HG03095 (cell line): ENCODE measurements at regions not wholly inside any gene's neighbourhood (a gene's known extent, or its start where the extent isn't known, plus 50 kb on each side); places are given as distances from the start of the nearest gene placed in this dataset.
"Not testable (repeated sequence)": the region's sequence is repeated elsewhere in the genome, so short reads cannot be mapped to it uniquely, and the experiment has no call there.

Source experiments
- ATAC-seq: cut with Tn5 transposase; IDR thresholded peaks from one replicate; pipeline ENCODE4 v1.9.1; 2021; ENCODE audit warnings: moderate library complexity; ENCODE audit not compliant: unreplicated experiment

DNA sequence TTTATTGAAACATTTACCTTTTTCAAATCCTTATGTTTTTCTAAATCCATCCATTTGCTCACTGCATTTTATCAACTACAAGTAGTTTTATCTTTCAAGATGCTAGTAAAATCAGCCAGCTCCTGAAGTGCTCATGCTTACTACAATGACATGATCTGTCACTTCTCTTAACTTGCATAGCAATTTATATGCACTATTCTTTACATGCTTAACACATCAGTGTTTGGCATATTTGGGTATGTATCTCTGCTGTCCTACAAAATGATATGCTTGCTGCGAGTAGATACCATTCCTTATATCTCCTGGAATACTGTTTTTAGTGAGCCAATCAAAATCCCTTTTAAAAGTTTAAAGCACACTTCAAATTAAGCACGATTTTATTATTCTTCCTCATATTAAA is 2726.8 kb downstream of the PCDH7 start:
- no peak for ATAC-seq

DNA sequence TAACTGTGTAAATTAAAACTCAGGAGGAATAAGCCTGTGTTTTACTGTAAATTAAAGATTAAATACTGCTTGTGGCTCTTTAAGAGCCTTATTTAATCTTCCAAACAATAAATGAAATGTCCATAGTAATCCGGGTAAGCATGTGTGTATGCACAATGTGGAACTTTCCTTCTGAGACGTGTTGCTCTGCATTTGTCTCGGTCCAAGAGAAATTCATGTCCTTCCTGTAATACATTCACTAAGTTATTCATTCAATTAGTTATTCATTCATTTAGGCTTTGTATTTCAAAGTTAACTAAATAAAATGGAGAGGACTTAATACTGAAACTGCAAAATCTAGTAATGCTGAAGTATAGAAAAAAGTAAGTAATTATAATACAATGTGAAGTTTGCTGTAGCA is 2728.8 kb downstream of the PCDH7 start:
- no peak for ATAC-seq

DNA sequence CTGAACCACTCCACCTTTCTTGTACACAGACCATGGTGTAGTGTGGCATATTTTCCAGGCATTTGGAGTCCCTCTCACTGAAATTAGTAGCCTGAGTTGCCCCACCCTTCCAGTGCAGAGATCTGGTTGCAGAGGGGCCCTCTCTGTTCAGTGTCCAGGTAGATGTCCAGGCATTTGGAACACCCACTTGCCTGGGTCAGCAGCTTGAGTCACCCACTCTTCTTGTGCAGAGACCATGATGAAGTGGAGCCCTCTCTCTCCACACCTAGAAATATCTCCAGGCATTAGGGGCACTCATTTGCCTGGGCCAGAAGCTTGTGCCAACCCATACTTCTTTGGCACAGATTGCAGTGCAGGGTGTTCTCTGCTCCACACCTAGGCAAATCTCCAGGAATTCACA is 2733.3 kb downstream of the PCDH7 start:
- no peak for ATAC-seq

DNA sequence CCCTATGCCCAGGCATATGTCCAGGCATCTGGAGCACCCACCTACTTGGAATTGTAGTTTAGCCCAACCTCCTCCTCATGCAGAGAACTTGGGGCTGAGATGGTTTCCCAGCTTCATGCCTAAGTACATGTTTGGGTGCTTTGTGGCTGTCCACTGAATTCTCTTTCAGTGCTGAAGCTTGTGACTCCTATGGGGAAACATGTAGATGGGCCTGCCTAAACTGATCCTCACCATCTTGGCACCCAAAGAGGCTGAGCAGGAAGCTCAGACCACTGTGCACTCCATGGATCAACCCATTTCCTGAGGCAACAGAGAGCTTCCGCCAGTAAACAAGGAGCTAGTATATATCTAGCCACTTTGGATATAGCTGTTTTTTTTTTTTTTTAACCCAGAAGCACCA is 2733.7 kb downstream of the PCDH7 start:
- no peak for ATAC-seq

DNA sequence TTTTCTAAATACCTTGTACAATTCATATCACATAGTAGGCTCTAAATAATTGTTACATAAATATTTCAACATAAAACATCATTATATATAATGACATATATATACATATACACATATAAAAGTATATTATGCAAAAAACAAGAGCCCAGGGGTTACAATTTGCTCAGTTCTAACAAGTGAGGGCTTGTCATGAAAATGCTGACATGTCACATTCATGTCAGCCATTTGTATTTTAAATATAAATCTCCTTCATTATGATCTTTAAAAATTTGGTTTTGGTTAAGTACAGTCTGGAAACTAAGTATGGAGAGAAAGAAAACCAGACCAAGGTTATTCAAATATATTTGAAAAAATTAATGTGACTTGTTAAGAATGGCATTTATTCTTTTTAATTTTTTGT is 2745.4 kb downstream of the PCDH7 start:
- ATAC-seq, result no peak

DNA sequence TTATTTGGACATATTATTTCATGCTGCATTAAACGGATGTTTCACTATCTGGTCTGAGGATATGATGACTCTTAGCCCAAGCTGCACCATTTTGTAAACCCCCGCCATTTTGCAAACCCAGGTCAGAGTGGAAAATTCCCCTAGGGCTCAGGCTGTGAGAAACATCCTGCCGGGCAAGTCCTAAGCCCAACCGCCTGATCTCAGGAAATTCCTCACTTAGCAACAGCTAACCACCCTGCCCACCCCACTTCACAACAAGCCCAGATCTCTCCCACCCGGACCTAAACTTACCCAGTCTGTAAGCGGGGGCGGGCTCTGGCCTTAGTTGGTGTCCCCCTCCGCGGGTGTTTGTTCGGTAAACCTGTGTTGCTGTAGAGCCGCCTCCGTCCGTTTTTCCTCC is 2747.1 kb downstream of the PCDH7 start:
- no peak for ATAC-seq

DNA sequence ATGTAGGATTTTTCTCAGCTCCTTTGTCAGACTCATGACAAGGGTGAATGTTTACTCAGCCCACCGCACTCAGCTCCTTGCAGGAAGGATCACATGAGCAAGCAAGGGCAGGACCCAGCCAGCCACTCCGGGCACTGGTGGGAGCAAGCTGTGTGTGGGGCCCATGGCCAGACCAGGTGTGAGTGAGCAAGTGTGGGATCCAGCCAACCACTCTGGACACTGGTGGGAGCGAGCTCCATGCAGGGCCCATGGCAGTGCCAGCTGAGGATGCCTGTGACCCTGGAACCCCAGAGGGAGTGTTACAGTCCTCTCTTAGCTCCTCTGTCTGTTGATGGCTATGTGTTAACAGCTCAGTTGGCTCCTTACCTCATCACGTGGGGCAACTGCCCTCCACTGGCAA is 2750.6 kb downstream of the PCDH7 start:
- no peak for ATAC-seq

DNA sequence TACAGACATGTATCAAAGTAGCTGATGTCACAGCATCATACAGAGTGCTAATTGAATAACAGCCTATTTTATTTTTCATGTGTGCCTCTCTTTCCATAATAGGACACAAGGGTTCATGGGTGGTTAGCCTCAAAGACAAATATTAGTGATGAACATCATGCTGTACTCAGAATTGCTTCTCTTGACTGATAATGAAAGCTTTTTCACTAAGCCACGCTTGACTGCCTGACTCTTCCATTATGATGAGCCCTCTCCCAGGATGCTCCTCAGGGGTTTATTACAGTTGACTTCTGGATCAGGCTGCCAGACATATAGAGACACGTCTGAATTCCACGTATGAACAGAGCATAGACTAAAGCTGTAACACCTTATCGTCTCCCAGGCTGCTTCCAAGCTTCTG is 2757.5 kb downstream of the PCDH7 start:
- ATAC-seq, result no peak

DNA sequence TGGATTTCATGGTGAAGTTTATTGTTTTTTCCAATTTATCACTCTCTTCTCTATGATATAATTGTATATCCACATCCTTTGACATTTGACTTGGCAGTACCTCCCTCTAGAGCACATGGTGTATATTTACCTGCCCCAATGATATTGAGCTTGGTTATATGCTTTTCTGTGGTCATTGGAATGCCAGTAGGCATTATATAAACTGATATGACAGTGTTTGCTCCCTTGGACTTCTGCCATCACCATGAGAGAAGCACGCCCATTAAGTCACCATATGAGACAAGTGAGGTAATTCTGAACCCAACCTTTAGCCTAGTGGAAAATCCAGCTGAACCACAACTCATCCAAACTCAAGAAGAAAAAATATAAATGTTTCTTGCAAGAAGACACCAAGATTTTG is 2761.5 kb downstream of the ARAP2 start:
- ATAC-seq, result no peak

DNA sequence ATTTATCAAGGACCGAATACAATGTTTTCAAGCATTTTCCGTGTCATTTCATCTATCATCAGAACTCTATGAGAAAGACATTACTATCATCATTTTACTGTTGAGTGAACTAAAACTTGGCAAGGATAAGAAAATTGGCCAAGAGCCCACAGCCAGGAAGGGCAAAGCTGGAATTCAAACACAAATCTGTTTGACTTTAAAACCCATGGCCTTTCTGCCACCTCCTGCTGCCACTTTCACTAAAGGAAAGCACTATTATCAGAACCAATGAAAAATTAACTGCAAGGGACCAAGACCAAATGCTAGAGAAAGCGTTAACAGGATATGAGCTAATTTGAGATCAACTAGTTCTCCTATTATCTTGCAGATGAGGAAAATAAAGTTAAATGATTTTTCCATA is 2759.2 kb downstream of the ARAP2 start:
- ATAC-seq, result no peak

DNA sequence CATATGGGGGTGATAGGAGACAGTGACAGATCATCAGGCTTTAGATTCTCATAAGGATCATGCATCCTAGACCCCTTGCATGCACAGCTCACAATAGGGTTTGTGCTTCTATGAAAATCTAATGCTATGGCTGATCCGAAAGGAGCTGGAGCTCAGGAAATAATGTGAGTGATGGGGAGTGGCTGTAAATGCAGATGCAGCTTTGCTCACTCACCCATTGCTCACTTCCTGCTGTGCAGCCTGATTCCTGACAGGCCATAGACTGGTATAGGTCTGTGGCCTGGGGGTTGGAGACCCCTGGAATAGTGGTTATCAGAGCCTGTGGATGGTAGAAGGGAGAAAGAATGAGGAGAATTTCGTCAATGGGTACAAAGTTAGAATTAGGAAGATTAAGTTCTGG is 2751.1 kb downstream of the ARAP2 start:
- ATAC-seq, result no peak

DNA sequence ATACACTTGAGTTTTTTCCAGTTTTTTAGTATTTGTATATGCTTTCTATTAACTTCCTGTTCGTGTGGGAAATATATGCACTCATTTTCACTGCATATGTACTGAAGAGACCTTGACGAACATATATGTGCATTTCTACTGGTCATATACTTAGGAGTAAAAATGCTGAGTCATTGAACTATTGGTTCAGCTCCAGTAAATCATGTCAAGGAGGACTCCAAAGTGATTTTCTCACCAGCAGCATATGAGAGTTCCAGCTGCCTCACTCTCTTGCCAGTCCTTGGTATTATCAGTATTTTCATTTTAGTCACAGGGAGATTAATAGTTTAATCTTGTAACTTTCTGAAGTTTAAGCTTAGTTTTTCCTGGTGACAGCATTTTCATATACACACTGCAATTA is 2750.2 kb downstream of the ARAP2 start:
- no peak for ATAC-seq

DNA sequence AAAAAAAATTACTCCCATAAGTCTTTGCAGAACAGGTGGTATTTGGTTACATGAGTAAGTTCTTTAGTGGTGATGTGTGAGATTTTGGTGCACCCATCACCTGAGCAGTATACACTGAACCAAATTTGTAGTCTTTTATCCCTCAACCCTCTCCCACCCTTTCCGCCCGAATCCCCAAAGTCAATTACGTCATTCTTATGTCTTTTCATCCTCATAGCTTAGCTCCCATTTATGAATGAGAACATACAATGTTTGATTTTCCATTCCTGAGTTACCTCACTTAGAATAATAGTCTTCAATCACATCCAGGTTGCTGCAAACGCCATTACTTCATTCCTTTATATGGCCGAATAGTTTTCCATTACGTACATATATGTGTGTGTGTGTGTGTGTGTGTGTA is 2742.7 kb downstream of the ARAP2 start:
- not testable (repeated sequence) for ATAC-seq

DNA sequence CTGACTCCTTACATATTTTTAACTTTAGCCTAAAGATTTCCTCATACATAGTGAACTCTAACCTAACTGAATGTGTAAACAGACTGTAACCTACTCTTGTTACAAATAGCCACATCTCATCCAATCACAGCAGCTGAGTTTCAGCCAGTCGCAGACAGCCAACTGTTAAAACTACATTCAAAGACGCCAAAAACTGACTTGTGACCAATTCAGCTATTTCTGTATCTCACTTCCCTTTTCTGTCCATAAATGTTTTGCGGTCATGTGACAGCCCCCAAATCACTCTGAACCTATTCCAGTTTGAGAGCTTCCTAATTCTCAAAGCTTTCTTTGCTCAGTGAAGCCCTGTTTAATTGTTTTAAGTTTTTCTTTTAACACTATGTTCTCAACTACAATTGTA is 2731.9 kb downstream of the ARAP2 start:
- ATAC-seq, result peak; percentile 60

DNA sequence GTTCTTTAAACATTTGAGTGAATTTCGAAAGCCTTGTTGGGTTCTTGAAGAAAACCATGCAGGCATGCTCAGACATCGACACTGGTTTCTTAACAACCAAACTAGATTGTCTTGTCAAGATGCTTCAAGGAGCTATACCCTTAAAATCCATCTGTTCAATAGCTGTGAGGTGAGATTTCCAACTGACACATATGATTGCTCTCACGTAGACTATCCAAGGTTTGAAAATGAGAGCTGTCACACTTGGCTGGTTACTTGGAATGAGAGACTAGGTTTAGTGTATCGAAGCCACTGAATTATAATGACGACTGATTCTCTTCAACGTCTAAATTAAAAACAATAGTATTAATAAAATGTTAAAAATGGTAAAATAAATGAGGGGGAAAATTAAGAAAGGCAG is 2725.5 kb downstream of the ARAP2 start:
- no peak for ATAC-seq

DNA sequence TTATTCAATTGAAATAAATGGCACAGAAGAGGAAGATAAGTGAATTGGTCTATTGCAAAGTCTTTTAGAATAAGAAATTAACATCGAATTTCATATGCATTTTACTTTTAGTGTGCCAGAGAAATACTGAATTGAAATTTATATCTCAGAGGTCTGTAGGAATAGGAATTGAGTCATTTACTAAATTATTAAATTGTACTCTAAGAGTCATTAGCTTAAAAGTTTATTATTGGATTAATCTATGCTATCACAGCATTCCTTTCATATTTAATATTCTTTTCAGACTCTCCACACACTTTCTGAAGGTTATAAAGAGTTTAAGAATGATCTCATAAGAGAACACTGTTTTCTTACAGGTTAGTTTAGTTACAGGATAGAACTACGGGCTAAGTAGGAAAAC is 2711.5 kb downstream of the ARAP2 start:
- ATAC-seq, result no peak

DNA sequence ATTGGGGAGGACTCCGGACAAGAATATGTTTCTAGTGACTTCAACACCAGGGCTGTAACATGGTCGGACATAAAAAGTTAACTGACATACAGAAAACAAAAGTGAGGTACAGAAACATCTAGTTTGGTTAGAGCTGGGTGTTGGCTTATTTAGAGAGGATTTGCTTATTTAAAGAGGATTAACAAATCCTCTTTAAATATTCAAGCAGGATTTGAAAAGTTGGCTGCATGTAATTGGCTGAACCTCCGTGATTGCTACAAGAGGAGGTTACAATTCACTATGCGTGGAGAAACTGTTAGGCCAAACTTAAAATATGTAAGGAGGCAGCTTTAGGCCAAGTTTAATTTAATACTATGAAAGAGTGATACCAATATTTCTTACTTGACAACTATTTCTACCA is 2707.4 kb downstream of the ARAP2 start:
- ATAC-seq, result no peak

DNA sequence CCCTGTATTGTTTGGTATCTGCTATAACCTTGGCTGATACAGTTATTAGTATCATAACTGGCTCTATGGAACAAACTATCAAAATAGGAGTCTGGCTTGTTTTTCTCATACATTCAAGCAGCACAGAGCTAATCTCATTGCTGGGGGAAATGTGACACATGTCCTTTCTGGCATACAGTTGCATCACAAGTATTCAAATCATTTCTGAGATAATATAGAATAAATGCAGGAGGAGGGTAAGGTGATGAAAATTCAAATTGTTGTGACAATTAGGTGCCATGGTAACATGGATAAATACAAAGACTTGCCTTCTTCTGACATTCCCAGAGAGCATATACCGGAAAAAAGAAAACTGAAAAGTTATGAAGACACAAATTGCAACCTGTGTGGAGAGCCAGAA is 2706.8 kb downstream of the ARAP2 start:
- ATAC-seq, result no peak

DNA sequence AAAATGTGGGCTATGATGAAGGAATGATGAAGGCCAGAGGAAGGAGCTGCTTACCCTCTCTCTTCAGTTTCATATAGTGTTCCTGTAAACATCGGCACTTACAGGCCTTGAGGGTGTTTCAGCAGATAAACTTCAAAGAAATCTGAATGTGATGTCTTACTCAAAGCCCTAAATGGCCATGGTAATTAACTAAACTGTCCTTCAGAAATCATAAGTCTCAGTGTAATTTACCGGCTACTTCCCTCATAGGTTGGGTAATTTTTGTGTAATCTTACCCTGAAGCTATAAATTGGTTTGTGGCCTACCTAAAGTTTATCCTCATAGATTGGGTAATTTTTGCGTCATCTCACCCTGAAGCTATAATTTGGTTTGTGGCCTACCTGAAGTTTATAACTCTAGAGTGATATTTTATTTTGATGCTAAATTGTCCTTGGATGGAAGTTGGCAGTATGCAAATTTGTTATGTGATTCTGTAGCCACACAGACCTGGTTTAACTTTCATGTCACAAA is 2700.3 kb downstream of the ARAP2 start:
- no peak for ATAC-seq

DNA sequence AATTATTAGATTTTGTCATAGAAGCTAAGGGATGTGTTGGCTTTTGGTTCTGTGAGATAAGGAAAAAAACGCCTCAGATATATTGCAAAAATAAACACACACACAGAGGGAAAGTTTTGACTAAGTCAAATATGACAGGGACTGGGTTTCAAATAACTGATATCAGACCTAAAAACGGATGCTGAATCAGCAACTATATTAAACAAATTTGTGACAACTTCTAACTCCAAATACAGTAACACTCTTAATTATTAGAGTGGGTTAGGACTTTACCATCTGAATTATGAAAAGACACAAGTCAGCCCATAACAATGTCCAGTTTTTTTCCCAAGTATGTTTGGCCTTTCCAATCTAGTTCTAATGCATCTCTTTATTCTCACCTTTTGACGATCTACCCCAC is 2693.1 kb downstream of the ARAP2 start:
- ATAC-seq, result no peak

DNA sequence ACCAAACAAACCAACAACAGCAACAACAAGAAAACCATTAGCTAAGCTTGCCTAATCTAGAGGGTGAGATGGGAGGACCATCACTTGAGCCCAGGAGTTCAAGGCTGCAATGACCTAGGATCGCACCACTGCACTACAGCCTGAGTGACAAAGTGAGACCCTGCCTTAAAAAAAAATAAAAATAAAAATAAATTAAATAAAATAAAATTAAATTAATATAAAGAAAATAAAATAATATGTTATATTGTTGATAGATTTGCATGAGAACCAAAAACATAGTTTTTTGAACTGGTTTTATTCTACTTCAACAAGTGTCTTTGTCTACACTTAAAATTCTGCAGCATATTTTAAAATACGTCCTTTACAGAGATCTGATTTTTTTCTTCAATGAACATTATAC is 2683.1 kb downstream of the ARAP2 start:
- ATAC-seq, result no peak

DNA sequence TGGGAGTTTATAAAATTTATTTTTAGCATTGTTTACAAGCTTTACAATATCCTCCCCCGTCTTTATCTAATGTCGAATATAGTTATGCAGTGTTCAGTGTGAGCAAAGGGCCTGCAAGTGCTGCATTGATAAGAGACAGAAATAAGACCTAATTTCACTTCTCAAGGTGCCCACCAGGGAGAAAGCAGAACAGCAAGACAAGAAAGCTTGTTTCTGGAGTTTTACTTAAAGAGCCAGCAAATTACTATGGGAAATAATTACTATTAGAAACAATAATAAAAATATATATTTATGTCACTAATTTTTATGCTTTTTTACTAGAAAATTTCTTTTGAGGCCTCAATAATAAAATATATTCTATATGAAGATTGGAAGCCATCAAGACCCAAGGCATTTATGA is 2677.7 kb downstream of the ARAP2 start:
- ATAC-seq, result no peak

DNA sequence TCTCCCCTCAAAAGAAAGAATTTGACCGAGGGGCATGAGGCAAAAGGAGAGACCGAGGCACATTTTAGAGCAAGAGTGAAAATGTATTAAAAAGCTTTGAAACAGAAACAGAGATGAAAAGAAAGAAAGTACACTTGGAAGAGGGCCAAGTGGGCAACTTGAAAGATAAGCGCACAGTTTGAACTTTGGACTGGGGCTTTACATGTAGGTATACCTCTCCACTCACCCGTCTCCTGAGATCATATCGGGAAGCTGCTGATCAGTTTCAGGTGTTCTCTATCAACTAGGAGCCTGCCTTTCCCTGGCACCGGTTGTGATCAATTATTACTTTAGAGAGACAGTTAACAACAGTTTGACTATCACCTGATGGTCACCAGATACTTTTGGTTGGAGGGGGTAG is 2666.5 kb downstream of the ARAP2 start:
- no peak for ATAC-seq

DNA sequence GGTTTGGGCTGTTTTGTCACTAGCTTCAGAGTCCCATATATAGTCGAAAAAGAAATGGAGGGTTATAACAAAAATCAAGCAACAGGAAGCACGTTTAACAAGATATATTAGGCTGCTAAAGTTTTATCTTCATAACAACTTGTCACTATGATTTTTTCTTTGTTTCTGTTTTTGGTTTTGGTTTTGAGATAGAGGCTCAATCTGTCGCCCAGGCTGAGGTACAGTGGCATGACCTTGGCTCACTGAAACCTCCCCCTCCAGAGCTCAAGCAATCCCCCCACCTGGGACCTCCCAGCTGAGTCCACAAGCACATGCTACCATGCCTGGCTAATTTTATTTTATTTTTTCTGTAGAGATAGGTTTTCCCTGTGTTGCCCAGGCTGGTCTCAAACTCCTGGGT is 2664.4 kb downstream of the ARAP2 start:
- no peak for ATAC-seq
